ENCODE measurements at regions not wholly inside any gene's neighbourhood (a gene's known extent, or its start where the extent isn't known, plus 50 kb on each side); places are given as distances from the start of the nearest gene placed in this dataset.

DNA sequence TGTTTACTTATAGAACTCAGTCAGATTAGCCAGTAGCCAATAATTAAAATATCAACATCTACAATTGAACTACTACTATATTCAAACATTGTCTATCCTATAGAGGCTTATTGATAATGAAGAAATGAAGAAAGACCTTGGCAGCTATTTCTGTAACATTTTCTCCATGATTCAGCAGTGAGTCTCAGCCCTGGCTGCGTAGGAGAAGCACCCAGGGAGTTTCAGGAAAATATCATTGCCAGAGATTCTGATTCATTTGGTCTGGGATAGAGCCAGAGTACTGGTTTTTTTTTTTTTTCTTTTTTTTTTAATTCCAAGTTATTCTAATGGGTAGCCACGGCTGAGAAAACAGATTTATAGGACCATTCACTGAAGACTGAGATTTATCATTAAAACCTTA, 404.8 kb downstream of the TXNL1 start:
- peak in 10 of 56 donors; percentile 0 to 31 (median 4) for DNase-seq

DNA sequence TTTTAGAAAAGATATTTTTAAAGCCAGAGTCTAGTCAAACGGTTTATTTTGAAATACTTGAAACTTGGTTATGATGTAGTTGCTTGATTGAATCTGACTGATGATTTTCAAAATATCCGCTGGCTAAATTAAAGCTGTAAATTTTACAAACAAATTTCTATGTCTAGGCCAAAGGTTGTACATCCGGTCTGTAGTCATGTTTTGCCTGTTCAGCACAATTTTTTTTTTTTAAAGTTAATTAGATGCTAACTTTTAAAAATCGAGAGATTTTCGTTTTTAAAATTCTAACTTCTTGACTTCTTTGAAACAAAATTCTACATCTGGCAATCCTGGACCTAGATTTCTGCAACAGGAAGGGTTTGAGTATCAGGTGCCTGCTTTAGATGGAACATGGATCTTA, 412.4 kb downstream of the TXNL1 start:
- DNase-seq: no peak

DNA sequence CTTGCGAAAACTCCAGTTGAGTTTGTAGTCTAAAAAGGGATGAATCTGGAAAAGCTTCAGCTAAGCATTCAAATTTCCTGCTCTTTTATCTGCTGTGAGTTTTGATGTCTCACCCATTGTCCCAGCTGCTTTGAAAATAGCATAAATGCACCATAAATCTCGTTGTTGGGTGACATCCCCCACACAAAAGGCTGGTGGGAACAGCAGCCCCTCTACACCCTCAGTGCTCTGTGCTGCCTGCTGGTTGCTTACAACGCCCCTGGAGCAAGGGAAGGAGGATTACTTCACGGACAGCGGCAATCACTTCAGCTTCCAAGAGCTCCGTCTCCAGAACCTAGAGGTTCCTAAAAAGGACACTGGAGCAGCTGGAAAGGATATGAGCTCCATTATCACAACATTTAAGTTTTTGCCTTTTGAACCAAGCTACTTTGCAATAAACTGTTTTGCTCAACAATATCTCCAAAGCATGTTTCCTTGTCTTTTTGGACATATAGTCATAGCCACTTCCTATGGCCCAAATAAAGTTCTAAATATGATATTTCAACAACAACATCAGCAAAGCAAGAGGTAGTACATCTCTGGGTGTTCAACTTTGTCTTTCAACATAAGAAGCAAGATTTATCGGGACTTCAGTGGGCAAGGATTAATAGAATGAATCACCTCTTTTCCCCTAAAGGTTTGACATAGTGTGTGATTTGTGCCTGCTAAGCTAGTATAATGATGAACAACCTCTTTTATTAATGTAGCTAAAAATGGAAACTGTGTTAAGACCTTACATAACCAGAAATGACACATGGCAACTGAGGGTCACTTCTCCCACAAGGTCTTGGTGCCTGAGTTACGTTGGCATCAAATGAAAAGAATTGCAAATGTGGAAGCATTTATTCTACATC, 413.5 kb downstream of the TXNL1 start:
- DNase-seq: no peak

DNA sequence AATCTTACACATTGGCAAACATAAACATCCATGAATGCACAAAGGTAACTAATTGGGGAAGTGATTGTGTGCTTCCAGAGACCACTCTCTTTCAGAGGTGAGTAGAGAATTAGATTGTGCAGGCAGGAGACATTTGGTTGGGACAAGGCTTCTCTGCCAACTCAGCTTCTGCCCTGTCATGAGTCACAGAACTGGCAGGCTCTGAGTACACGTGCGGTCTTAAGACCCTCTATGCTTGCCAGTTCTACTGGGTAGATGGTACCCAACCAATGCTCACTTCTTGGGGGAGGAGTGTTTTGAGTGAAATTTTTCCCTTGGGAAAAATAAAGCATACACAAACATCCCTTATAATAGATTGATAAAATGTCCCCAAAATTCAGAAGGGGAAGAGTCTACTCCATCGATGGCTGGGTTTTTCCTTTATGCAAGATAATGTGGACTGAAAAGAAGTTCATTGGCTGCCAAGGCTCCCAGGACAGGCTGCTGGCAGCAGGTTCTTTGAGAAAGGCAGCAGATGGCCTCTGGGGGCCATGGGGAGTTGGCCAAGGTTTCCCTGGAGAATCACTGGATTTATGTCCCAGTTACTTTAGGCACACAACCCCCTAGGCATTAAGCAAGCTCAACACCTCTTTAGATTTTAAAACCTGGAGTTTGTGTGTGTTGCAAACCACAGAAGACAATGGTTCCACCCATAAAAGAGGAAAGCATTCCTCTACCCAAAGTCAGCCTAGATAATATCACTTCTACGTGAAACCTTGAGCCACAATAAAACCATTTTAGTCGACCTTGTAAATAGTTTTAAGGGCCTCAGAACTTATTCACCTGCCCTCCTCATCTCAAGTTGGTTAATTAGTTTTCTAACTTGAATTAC, 417.0 kb downstream of the TXNL1 start:
- peak in 1 of 56 donors; percentile 1 for DNase-seq

DNA sequence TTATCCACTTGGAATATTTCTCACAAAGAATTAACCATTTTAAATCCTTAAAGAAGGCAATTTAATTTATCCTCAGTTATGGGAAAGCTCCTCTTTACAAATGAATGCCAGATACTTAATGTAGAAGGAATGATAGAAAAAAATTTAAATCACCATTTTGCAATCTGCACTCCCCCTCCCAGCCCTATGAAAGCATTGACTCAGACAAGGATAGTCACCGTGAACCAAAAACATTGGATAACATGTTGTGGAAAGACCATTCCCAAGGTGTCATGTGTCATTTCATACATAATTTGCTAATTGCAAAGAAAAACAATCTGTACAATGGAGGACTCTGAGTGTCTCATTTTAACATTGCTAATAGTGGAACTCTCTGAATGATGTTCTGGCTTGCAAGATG, 421.0 kb downstream of the TXNL1 start:
- DNase-seq: no peak

DNA sequence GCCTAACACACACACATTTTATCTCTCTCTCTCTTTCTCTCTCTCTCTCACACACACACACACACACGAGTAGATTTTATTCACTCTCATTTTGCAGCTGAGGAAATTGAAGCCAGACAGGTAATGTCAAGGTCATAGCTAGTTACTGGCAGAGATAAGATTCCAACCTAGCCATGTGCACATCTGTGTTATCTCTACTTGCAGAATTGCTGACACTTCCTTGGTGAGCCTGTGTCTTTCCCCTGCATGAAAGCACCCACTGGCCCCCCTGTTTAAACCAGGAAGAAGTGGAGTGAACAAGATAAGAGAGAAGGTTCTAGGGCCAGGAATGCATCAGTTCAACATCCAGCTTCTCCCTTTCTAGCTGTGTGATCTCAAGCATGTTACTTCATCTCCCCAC, 423.7 kb downstream of the TXNL1 start:
- DNase-seq: no peak

DNA sequence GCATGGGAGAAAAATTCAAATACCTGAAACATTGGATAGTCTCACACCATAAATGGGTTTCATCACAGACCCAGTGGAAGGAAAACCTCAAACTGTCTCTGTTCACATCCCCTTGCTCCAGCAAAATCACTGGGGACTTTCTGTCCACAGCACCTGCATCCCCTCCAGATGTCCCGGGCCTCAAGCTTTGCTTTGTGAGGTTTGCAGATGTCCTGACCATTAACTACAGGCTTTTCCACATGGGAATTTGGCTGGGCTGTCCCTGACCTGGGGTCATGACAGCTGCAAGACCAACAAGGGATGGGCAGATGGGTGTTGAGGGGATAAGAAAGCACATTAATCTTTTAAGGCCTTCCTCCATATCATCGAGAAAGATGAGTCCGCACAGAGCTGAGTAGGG, 427.9 kb downstream of the TXNL1 start:
- no peak for DNase-seq

DNA sequence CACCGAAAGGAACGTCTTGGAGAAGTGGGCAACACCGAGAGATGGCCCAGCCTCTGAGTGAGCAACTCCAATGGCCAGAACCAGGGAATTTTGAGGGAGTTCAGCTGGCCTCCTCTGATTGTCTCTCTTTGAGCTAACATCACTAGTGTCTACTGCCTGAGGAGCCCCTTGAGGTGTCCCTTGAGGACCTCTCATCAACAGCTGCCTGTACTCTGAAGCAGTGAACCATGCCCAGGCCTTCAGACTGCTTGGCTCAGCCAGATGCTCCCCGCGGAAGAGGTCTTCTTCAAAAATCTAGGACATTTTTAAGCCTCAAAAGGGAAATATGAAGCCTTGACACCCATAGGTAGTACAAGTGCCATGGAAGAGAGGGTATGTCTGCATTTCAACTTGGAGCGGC, 430.4 kb downstream of the TXNL1 start:
- DNase-seq: no peak

DNA sequence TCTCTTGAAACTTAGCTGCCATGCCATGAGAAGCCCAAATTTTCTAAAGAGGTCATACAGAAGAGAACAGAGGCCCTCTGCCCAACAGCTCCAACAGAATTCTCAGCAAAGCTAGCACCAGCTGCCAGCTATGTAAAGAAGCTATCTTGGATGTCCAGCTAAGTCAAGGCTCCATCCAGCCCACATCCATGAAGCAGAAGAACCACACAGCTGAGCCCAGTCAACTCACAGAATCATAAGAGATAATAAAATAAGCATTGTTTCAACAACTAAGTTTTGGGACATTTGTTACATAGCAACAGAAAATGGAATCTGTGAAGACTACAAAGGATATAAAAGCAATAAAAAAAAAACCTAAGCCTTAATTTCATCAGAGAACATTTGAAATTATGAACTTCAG, 434.3 kb downstream of the TXNL1 start:
- no peak for DNase-seq

DNA sequence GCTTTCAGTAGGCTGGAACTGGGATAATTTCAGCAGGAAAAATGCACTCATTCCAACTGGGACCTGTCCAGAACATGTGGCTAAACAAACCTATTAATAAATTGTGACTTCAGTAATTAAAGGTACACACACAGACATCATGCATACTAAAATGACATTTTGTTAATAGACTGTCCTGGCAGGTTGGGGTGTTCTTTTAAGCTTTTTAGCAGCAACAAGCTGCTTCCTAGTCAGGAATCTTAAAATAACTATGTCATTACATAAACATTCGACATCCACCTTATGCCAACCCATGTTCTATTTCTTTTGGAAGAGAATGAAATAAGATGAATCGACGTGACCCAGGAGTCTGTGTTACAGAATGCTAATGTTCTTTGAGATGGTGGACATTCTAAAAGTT, 435.7 kb downstream of the TXNL1 start:
- no peak for DNase-seq

DNA sequence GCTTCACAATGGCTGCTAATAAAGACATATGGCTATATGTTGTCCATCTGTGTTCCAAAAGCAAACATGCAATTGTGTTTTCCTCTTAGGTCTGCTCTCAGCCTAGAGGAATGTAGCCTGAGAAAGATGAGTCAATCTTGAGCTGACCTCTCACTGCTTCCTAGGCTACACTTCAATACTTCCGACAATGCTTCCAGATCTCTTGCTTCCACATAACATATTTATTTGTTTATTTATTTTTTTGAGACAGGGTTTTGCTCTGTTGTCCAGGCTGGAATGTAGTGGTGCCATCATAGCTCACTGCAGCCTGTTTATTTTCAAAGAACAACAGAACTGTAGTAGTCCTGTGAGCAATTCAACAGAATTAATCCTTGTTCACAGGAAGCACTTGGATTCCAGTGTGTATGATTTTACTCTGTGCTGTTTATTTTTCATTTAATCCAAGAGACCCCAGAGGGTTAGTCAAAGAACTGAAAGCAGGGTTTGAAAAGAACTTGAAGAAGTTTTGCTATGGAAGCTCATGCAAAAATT, 437.9 kb downstream of the TXNL1 start:
- no peak for DNase-seq

DNA sequence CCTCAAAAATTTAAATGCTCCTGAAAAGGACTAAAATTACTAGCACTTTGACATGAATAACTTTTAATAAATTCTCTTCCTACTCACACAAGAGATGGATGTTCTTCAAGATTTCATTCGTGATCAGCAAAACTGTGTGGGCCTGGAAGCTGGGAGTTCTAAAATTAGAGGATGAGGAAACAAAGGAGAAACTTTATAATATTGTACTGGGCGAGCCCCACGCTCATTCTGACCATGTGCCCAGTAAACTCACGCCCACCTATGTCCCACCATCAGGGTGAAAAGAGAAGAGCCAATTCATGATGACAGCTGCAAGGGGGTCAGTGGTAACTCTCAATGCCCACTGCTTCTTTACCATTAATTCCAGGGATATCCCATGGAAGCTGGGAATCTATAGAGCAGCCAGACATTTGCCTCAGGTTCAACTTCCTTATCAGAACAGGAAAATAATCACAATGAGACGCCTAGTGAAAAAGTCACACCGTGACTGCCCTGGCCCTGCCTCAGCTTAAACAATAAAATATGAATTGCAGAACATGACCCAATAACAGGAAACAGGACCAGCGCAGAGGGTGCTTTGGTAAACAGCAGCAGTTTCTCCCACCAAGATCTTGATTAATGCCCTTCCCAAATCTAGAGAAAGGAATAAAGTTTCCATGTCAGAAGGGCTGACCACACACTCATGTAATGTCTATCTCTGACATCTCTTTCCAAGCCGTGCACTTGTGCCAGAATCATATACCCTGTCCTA, 438.6 kb downstream of the TXNL1 start:
- DNase-seq: no peak

DNA sequence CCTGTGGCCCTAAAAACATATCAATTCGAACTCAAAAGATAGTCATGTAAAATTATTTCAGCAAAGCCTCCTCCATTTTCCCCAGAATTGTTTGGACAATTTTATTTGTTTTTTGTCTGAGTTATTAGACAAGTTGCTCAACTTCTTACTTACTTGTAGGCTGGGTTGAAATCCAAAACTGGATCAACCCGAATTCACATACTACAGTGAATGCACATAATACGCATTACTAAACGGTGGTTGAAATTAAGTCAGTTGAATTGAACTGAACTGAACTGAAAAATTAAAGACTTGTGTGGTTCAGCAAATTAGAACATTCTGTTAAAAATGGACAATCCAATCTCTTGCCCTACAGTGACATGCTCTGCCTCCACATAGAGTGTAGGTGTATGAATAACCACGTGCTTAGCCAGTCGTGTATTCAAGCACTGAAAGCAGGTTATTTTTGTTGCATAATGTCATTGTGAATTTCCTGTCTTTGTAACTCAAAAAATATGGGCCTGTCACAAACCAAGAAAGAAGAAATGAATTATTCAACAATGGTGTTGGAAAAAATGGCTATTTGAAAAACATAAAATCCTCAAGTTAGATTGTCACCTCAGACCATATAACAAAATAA, 441.0 kb downstream of the TXNL1 start:
- DNase-seq: no peak

DNA sequence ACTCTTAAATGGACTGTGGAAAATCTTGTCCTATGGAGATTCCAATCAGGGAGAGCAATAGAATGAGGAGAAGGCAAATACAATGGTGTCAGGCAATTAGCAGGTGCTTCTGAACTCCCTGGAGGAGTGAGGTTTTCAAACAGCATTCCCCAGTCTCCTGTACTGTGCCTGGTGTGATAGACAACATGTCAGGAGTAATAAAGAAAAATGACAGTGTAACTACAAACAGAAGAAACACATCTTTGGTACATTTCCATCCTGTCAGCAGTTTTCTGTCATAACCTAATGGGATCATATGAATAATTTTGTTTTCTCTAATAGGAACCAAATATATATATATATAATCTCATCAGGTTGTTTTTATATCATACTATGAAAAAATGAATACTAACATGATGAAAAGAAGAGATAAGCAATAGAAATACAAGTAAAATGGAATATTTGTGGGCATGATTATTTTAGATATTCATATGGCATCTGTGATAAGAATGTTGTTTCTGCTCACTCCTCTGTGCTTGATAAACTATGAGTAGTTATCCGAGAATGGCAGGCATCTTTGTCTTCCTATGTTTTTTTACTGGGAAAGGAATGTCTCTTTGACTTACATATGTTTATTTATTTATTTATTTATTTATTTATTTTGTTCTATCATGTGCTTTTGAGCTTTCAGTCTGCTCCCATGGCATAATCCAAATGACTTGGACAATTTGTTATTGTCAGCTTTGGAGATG, 441.7 kb downstream of the TXNL1 start:
- DNase-seq: no peak

DNA sequence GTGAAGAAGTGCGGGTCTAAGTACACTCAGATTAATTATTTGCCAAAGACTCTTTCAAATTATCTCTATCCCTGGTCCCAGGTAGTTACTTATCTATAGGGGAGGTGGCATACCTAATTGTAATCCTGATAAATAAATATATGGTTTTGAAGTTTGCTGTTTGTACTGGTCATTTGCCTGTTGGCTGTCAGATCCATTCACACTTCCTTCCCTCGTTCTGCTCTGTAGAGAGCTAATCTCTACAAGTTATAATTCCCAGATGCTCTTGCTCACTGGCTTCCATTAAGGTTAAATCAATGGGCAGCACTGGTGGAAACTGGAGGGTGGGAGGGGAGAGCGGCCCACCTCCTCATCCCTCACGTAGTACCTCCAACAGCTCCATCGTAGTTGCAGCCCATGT, 447.1 kb downstream of the TXNL1 start:
- DNase-seq: no peak

DNA sequence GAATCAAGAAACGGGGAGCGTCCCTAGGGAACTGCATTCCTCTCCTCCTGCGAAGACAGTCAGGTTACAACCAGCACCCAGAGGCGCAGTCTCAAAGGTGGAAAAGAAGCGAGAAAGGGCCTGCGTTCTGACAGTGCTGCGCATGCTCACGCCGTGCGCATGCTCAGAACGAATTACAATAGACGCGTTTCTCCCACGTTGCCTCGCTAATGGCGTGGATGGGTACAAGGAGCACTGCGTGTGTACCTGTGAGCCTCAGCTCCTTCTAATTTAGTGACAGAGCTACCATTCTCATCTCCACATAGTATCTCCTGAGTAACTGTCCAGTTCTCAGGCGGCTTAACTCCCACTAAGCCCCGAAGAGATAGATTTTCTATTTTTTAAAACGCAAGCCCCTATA, 448.8 kb downstream of the TXNL1 start:
- DNase-seq: no peak

DNA sequence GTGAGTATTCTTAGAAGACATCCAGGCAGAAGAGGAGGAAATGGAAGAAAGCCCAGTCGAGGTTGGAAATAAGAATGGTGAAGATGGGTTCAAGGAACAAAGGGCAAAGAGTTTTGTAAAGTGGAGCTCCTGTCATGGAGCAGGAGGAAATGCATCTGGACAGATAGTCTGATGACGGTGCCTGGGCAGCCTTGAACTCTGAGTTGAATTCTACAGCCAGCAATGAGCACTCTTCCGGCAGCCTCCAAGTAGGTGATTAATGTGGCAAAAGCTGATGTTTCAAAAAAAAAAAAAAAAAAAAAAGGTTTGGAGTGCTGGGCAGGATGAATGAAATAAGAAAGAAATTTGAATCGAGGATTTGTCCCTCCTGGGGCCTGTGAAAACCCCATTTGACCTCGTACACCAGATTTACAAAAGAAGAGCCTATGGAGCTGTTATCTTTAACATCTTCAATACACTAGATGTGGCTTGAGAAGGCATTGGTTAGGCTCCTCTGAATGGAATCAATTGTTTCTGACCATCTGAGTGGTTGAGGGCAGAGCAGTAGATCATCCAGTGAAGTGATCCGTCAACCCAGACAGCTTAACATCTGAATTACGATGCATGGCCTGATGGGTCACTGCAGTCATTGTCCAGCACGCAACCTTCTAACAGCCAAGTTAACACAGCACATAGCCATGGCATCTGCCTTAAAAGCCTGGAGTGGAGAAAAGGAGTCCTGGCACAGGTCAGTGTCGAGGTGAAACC, 449.7 kb downstream of the TXNL1 start:
- no peak for DNase-seq

DNA sequence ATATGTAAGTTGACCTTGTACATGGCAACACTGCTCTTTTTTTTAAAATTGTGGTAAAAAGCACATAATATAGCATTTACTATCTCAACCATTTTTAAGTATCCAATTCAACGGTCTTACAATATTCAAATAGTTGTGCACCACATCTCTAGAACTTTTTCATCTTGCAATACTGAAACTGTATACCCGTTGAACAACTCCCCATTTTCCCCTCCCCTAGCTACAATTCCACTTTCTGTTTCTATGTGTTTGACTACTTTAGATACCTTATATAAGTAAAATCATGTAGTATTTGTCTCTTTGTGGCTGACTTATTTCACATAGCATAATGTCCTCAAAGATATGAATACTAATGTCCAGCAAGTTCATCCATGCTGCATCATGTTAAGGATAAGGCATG, 452.1 kb downstream of the TXNL1 start:
- DNase-seq: no peak

DNA sequence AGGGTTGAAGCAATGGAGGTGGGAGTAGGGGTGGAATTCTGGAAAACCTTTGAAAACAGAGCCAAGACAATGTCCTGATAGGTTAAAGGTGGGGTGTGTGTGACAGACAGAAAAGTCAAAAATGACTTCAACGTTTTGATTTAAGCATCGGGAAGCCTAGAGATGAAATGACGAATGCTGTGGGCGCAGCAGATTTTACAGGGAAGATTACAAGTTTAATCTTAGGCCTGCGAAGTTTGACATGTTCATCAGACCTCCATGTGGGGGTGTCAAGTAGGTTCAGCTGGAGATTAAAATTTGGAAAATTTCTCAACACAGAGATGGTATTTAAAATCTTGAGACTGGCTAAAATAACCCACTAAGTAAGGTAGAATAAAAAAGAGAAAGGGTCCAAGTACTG, 453.3 kb downstream of the TXNL1 start:
- peak in 8 of 56 donors; percentile 2 to 18 (median 8) for DNase-seq

DNA sequence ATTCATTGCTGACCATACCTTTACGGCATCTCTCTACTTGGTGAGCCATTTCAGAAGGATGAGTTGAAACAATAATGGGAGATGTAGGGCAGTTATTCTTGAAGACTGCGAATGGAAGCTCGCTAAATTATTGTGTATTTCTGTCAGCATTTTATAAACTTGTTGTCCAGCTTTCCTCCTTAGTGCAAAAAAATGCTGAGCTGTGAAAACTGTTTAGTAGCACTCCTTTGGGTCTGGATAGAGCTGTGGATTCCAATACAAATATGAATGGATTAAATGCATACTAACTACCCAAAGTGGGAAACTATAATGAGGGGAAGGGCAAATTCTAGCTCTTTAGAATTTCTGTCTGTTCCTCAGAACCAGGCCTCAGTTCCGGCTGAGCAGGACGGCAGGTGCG, 461.6 kb downstream of the TXNL1 start:
- no peak for DNase-seq

Data from nucleus accumbens (tissue), 56 donors.